ENCODE measurements at regions not wholly inside any gene's neighbourhood (a gene's known extent, or its start where the extent isn't known, plus 50 kb on each side); places are given as distances from the start of the nearest gene placed in this dataset.

GRCh38 chr1:99531578-99532275, 114.2 kb upstream of the PALMD start:
- TF ChIP-seq CTCF (IDR thresholded peaks at IDR 0.05; ENCODE audit: control extremely low read depth in 1 of 3, insufficient read depth in 1 of 3, low read depth in 1 of 3, low read length in 3 of 3) (no peak), MAX (IDR thresholded peaks at IDR 0.05) (no peak), TAF1 (IDR thresholded peaks at IDR 0.05; ENCODE audit: low read depth, low read length) (no peak), POLR2A (IDR thresholded peaks at IDR 0.05; ENCODE audit: control extremely low read depth in 1 of 2, low read depth in 2 of 2, low read length in 2 of 2) (no peak), SUZ12 (IDR thresholded peaks at IDR 0.05; ENCODE audit: low read length) (no peak), MAFK (IDR thresholded peaks at IDR 0.05; ENCODE audit: low read depth, low read length) (no peak), POLR2AphosphoS5 (IDR thresholded peaks at IDR 0.05; ENCODE audit: low read depth, low read length) (no peak), USF2 (IDR thresholded peaks at IDR 0.05; ENCODE audit: low read length) (no peak), RAD21 (IDR thresholded peaks at IDR 0.05 in 1 of 2, conservative IDR thresholded peaks at IDR 0.05 in 1 of 2; ENCODE audit: low read depth in 2 of 2, low read length in 2 of 2) (no peak), JUND (IDR thresholded peaks at IDR 0.05; ENCODE audit: low read length) (no peak), TEAD4 (IDR thresholded peaks at IDR 0.05; ENCODE audit: low read depth, low read length) (no peak), PHF8 (conservative IDR thresholded peaks at IDR 0.05; ENCODE audit: low read depth, low read length) (no peak), SP4 (IDR thresholded peaks at IDR 0.05; ENCODE audit: low read length) (no peak), EZH2 (IDR thresholded peaks at IDR 0.05; ENCODE audit: low read depth, low read length, severe bottlenecking) (no peak)
